CD4-positive, alpha-beta T cell treated with Interferon alpha-2 for 1 hour (primary cell): ENCODE measurements at regions not wholly inside any gene's neighbourhood (a gene's known extent, or its start where the extent isn't known, plus 50 kb on each side); places are given as distances from the start of the nearest gene placed in this dataset.

Experiments used
- DNase-seq, 2 donors: peaks; one replicate each; pipeline ENCODE4 v3.0.0-alpha.2; 2020 to 2022

DNA sequence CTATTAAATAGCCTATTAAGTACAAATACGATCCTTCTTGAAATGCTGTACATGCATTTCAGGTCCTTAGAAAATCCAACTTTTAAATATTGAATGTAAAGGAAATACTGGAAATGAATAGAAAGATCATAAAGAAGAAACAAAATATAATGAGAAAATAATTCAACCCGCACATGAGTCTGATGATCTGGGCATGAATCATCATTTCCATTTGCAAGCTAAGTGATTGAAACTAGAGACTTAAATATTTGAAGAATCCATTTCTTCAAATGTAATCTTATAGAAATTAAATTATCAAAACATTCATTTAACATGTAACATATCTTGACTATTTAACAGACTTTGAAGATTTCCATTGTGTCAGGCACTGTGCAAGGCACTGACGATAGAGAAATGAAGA, 977.0 kb downstream of the TFAP2A start:
- DNase-seq: no peak

GRCh38 chr6:9435281-9435680, 979.6 kb downstream of the TFAP2A start:
- no peak for DNase-seq

GRCh38 chr6:9431945-9432344, 982.9 kb downstream of the TFAP2A start:
- DNase-seq: no peak

- no peak for DNase-seq
Measured at GRCh38 chr6:9428421-9429172, 986.3 kb downstream of the TFAP2A start.

DNA sequence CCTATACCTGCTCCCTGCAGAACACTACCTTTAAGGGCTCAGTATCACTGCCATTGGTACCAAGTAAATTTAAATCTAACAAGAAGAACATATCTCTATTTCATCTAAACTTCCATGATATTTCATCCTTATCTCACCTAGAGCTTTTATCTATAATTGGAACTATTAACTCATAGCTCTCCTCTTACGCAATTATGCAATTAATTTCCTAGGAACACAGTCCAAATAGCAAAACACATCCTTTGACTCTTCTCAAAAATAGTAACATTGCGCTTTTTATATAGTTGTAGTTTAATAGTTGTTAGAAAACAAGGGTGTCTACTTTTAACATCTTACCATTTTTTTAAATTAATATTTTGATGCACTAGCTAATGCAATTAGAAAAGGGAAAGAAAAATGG, 986.8 kb upstream of the SLC35B3 start:
- no peak for DNase-seq

DNA sequence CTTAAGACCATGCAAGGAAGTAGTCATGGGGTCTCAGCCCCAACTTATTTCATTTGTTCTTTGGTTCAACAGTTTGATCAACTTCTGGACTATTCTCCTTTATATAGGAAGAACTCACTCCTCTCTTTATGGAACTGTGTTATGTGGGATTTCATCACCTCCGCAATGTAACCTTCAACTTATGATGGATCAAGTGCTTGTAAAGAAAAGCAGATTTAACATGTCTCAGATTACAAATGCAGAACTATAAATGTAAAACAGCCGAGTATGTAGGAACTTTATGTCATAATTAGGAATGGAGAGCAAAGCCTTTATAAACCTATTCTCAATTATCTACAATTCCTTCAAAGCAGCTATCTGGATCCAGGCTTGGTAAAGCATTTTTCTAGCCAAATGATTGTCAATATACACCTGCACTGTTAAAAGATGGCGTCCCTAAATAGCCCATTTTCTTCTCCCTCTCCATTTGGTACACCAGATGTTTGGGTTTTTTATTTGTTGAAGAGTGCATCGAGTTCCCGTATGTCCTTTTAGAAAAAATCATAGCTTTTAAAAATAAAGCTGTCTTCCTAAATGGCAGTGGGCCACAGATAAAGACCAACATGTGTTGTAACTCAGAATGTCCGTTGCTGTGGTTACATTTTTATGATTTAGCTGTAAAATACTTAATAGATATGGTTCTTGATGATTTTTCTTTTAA, 985.1 kb upstream of the SLC35B3 start:
- no peak for DNase-seq

DNA sequence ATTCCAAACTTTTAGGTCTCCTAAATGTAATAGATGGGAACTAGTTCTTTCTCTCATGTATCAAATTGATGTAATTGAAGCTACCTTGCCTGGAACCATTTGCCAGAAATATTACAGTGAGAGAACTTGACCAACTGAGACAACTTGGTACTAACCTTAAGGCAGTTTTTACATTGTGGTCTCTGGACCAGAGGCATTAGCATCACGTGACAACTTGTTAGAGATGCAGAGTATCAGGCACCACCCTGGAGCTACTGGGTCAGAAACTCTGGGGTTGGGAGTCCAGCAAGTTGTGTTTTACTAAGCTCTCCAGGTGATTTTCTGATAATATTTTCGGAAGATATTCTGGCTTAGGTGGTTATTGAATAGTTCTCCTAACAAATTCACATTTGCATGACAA, 982.1 kb upstream of the SLC35B3 start:
- DNase-seq: no peak

DNA sequence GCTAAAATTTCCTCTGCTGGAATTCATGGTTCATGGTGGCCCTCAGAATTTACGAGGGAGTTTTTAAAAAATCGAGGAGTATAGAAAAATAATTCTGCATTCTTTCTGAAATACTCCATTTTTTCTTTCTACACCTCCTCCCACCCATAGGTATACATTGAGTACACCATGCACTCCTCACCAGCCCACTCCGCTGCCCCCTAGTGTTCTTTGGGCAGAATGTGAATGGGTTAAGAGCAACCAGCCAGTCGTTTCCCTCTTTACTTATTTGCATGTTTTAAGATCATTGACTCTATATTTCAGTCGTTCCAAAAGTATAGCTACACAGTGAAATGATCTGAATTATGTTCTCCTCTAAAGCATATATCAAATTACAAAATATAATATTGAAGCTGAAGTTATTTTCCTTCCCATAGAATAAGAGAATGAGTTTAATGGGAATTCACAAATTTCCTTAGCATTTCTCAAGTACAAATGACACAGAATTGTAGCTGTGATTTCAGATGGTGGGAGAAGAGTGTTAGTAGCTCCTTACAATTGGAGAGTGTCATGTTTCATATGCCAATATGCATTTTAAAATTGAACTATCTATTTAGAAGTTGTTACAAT, 977.7 kb upstream of the SLC35B3 start:
- no peak for DNase-seq

GRCh38 chr6:9409126-9409525, 973.8 kb upstream of the SLC35B3 start:
- no peak for DNase-seq

- no peak for DNase-seq
Measured at GRCh38 chr6:9408402-9409117, 973.2 kb upstream of the SLC35B3 start.

GRCh38 chr6:9405825-9406224, 970.5 kb upstream of the SLC35B3 start:
- no peak for DNase-seq

DNA sequence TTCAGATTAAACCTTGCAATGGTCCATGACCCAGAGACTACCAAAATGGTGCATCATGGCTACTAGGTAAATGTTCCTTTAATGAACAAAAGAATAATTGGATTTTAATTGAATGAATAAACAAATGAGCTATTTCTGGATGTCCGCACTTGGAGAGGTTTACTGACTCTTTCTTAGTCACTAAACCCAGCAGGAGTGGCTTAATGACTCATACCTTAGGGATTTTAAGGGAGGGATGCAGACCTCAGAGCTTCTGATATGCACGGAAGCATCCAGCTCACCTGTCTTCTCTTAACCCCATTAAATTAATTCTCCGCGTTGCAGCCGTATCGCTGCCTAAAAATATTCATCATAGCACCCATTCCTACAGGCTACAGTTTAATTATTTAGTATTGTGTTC, 970.0 kb upstream of the SLC35B3 start:
- DNase-seq: no peak

DNA sequence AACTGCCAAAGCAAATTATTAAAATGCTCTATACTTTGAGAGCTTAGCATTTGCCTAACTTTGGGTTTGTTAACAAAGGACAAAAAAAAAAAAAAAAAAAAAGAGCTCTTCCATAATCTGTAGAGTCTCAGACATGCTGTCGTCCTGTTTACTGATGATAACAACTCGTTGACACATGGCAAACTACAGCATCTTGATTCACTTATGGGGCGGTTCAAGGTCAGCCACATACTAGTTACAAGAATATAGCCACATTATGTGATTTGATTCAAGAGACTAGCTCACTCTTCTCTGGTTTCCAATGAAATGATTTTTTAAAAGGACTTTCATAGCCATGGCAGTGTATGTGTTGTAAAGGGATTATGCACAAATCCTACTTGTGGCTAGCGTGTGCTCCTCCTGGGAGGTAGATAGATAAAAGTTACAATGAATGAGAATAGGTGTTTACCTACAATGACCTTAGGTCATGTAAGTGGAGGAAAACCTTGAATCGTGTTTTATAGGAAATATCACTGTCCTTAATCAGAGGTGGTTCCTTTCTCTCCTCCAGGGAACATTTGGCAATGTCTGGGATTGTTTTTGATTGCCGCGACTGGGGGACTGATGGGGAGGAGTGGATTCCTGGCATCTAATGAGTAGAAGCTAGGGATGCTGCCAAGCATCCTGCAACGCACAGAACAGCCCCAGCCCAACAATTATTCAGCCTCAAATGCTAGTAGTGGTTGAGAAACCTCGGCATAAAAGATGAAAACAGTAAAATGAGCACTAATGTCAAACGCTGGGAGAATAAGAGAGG, 969.2 kb upstream of the SLC35B3 start:
- DNase-seq: no peak

GRCh38 chr6:9403736-9404135, 968.4 kb upstream of the SLC35B3 start:
- DNase-seq: no peak

- no peak for DNase-seq
Measured at GRCh38 chr6:9401960-9402359, 966.6 kb upstream of the SLC35B3 start.

DNA sequence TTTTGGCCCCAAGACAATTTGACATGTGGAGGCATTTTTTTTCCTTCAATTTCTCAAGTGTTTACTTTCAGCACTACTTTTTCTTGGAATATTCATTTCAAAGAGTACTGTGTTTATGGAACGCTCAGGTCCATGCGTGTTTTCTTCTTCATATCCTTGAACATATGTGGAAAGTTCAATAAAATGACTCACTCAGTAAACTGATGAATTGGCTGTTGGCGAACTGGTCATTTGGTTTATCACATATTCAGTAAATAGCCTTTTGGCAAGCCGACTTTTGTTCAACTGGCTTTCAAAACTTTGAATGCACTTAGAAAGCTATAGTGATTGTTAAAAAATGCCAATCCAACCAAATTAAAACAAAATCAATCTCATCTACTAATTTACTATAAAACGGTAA, 964.6 kb upstream of the SLC35B3 start:
- no peak for DNase-seq

GRCh38 chr6:9398767-9399373, 963.5 kb upstream of the SLC35B3 start:
- DNase-seq: no peak

DNA sequence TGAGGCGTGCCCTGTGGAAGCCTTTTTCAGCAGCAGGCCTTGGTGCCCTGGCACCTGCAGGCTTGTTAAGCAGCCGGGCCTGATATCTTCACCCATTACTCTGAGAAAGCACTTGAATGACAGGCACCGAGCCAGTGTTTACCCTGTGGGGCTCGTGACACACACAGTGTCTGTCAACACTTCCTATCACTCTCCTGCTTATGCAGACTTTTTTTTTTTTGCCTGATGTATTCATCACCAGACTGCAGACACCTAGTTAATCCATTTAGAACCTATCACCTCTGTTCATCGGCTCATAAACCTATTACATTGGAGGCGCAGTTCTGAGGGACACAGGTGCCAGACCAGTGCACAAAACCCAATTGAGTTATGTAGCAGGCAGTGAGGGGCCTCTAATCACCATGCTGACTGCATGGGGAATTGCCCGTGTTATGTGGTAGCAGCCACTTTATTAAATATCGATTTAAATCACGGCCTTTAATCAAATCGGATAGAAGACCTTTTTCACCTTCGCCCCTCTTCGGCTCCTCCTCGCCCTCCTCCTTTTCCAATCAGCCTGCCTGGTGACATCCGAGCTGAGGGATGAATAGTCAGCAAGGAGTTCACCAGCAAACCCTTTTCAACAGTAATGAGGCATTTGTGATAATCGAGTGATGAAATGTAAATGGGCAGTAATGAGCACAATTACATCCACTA, 962.9 kb upstream of the SLC35B3 start:
- DNase-seq: no peak

DNA sequence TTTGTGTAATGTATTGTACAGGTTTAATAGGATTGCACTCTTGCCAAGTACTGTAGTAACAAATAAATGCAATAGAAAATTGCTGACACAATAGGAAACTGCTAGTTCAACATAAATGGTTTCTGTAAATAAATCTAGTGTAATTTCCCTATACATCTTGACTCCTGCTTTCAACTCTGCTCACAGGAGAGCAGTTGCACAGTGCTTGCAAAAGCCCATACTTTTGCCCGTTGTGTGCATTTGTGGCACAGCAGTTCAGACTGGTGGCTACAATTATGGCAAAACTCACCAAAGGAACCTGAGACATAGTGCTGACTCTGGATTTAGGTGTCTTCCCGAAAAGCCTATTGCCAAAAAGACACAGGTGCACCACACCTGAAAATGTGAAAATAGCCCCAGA, 953.3 kb upstream of the SLC35B3 start:
- no peak for DNase-seq

- no peak for DNase-seq
Measured at GRCh38 chr6:9380568-9380967, 945.2 kb upstream of the SLC35B3 start.

- no peak for DNase-seq
Measured at GRCh38 chr6:9373308-9373707, 938.0 kb upstream of the SLC35B3 start.

DNA sequence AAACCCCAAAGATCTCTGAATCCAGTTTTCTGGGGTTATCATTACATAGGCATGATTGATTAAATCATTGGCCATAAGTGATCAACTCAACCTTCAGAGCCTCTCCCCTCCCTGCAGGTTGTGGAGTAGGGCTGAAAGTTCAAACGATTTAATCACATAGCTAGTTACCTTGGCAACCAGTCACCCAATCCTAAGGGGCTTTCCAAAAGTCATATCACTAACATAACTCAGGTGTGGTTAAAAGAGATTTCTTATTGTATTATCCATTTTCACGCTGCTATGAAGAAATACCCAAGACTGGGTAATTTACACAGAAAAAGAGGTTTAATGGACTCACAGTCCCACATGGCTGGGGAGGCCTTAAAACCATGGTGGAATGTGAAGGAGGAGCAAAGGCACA, 935.1 kb upstream of the SLC35B3 start:
- DNase-seq: no peak
